Loucy (cell line): ENCODE measurements at regions not wholly inside any gene's neighbourhood (a gene's known extent, or its start where the extent isn't known, plus 50 kb on each side); places are given as distances from the start of the nearest gene placed in this dataset.

Source experiments
- H2AFZ ChIP-seq: fragments of 200-600 bp; sonication (generic); 2 replicates; pipeline ENCODE4 v1.6.0; 2016; ENCODE audit warnings: antibody characterized with exemption, mild to moderate bottlenecking, low read length, moderate library complexity
- H3F3A ChIP-seq: fragments of 200-600 bp; 2 replicates; pipeline ENCODE4 v1.6.0; 2016; ENCODE audit warnings: antibody characterized with exemption, low read depth, mild to moderate bottlenecking
- H3K27me3 ChIP-seq: fragments of 200-600 bp; sonication (generic); 2 replicates; pipeline ENCODE4 v1.6.1; 2014; ENCODE audit warnings: low read length, mild to moderate bottlenecking; ENCODE audit not compliant: insufficient read depth, poor library complexity, severe bottlenecking
- H3K36me3 ChIP-seq: fragments of 200-600 bp; sonication (generic); 2 replicates; pipeline ENCODE4 v1.6.1; 2016; ENCODE audit warnings: low read length; ENCODE audit not compliant: insufficient read depth
- H3K4me1 ChIP-seq: fragments of 200-600 bp; sonication (generic); 2 replicates; pipeline ENCODE4 v1.5.1; 2014; ENCODE audit warnings: low read length, mild to moderate bottlenecking; ENCODE audit not compliant: insufficient read depth, poor library complexity, severe bottlenecking
- H3K4me2 ChIP-seq: fragments of 200-600 bp; sonication (generic); 2 replicates; pipeline ENCODE4 v1.6.0; 2014; ENCODE audit warnings: antibody characterized with exemption, low read length, low read depth, mild to moderate bottlenecking; ENCODE audit not compliant: poor library complexity, severe bottlenecking
- H3K4me3 ChIP-seq: fragments of 200-600 bp; sonication (generic); 2 replicates; pipeline ENCODE4 v1.5.1; 2014; ENCODE audit warnings: low read length, mild to moderate bottlenecking, mixed read lengths; ENCODE audit not compliant: poor library complexity, severe bottlenecking
- H3K79me2 ChIP-seq: fragments of 200-600 bp; sonication (generic); 2 replicates; pipeline ENCODE4 v1.6.1; 2014; ENCODE audit warnings: low read length; ENCODE audit not compliant: insufficient read depth
- H3K9ac ChIP-seq: fragments of 200-600 bp; sonication (generic); 2 replicates; pipeline ENCODE4 v1.6.0; 2014; ENCODE audit warnings: mild to moderate bottlenecking, low read depth, low read length, moderate library complexity; ENCODE audit not compliant: poor library complexity, severe bottlenecking
- H3K9me2 ChIP-seq: fragments of 200-600 bp; sonication (generic); replicated peaks from 2 replicates; pipeline ENCODE4 v1.6.1; 2016; ENCODE audit warnings: low read depth, low read length, mixed read lengths
- H3K9me3 ChIP-seq: fragments of 200-600 bp; sonication (generic); 2 replicates; pipeline ENCODE4 v1.6.1; 2014; ENCODE audit warnings: mild to moderate bottlenecking, antibody characterized with exemption, low read length, low read depth; ENCODE audit not compliant: insufficient read depth
- H4K20me1 ChIP-seq: fragments of 200-600 bp; sonication (generic); 2 replicates; pipeline ENCODE4 v1.6.0; 2014; ENCODE audit warnings: antibody characterized with exemption, low read length, mild to moderate bottlenecking; ENCODE audit not compliant: insufficient read depth, poor library complexity, severe bottlenecking
- CTCF ChIP-seq: fragments of 200-600 bp; sonication (generic); conservative IDR thresholded peaks from 2 replicates; pipeline ENCODE4 v1.5.1; 2014; ENCODE audit warnings: mild to moderate bottlenecking, antibody characterized with exemption, low read length
- EZH2phosphoT487 ChIP-seq: fragments of 200-600 bp; IDR thresholded peaks from 2 replicates; pipeline ENCODE4 v1.6.1; 2018; ENCODE audit warnings: antibody characterized with exemption, mild to moderate bottlenecking, moderate library complexity, borderline replicate concordance

GRCh38 chr18:61019338-61020301, 313.6 kb upstream of the CDH20 start:
- Histone ChIP-seq H4K20me1 (no peaks in the 10 kb centered on the region), H3F3A (no peaks in the 10 kb centered on the region), H3K27me3 (no peaks in the 10 kb centered on the region), H3K4me1 (no peaks in the 10 kb centered on the region), H3K9ac (no peak overlapping the region), H3K4me2 (no peak overlapping the region), H3K4me3 (no peak overlapping the region), H3K79me2 (no peaks in the 10 kb centered on the region), H2AFZ (no peak overlapping the region), H3K9me3 (no peaks in the 10 kb centered on the region), H3K9me2 (0 out of 2 replicates have a peak, but pooled peaks cover 4% of the 10 kb centered on the region), H3K36me3 (no peaks in the 10 kb centered on the region)
- TF ChIP-seq CTCF (no peak), EZH2phosphoT487 (no peak)

GRCh38 chr18:61025596-61025995, 307.6 kb upstream of the CDH20 start:
- H3K9ac ChIP-seq, result no peak overlapping the region
- H3K9me3 ChIP-seq, result no peaks in the 10 kb centered on the region
- H3F3A ChIP-seq, result no peaks in the 10 kb centered on the region

GRCh38 chr18:61031626-61032025, 301.6 kb upstream of the CDH20 start:
- no peak for TF ChIP-seq EZH2phosphoT487
- no peak for TF ChIP-seq CTCF
- no peak overlapping the region for H3K9ac ChIP-seq
- H3K79me2 ChIP-seq, result no peaks in the 10 kb centered on the region
- H3K4me3 ChIP-seq, result no peak overlapping the region
- no peak overlapping the region for H3K4me2 ChIP-seq
- no peaks in the 10 kb centered on the region for H4K20me1 ChIP-seq
- H2AFZ ChIP-seq, result no peak overlapping the region
- H3F3A ChIP-seq, result no peaks in the 10 kb centered on the region
- no peaks in the 10 kb centered on the region for H3K9me2 ChIP-seq
- H3K9me3 ChIP-seq, result no peaks in the 10 kb centered on the region
- H3K4me1 ChIP-seq, result no peaks in the 10 kb centered on the region
- no peaks in the 10 kb centered on the region for H3K36me3 ChIP-seq
- no peaks in the 10 kb centered on the region for H3K27me3 ChIP-seq

More at GRCh38 chr18:61025596-61025995, 307.6 kb upstream of the CDH20 start:
- H3K4me1 ChIP-seq, result no peaks in the 10 kb centered on the region
- H2AFZ ChIP-seq, result no peak overlapping the region
- no peaks in the 10 kb centered on the region for H3K9me2 ChIP-seq
- no peaks in the 10 kb centered on the region for H3K36me3 ChIP-seq
- H3K4me3 ChIP-seq, result no peak overlapping the region
- no peaks in the 10 kb centered on the region for H4K20me1 ChIP-seq
- H3K4me2 ChIP-seq, result no peak overlapping the region
- no peaks in the 10 kb centered on the region for H3K79me2 ChIP-seq
- no peak for TF ChIP-seq CTCF
- no peaks in the 10 kb centered on the region for H3K27me3 ChIP-seq
